IMR-90 (cell line): ENCODE measurements at regions not wholly inside any gene's neighbourhood (a gene's known extent, or its start where the extent isn't known, plus 50 kb on each side); places are given as distances from the start of the nearest gene placed in this dataset.

Source experiments
- ATAC-seq: fragments of 200-7000 bp; cut with Tn5 transposase; 2 replicates; pipeline ENCODE4 v1.9.1; 2020; ENCODE audit warnings: low read depth, mild to moderate bottlenecking, moderate library complexity
- BruUV-seq: library from RNA; stranded (reverse); fragments of 400-500 nt; replicated peaks from 2 replicates; lab custom pipeline; 2021; lab: Mats Ljungman, UMichigan
- CTCF ChIA-PET: fragments of 300-600 bp; formaldehyde crosslinking; extraction: SDS; loops from one replicate; lab custom pipeline; 2021; ENCODE audit warnings: antibody characterized with exemption; lab: Yijun Ruan, JAX
- POLR2A ChIA-PET: fragments of 300-600 bp; sonication (Branson Sonifier 250); formaldehyde crosslinking; loops from one replicate; lab custom pipeline; 2022; ENCODE audit warnings: antibody characterized with exemption; ENCODE audit not compliant: unreplicated experiment; lab: Charles Lee
- DNase-seq: peaks from one replicate; pipeline ENCODE4 v3.0.0; 2013
- H2AFZ ChIP-seq: replicated peaks from 2 replicates; pipeline ENCODE3; 2013; ENCODE audit warnings: low read length, mild to moderate bottlenecking; ENCODE audit not compliant: poor library complexity
- H2AK5ac ChIP-seq: 2 replicates; pipeline ENCODE4 v1.6.1; 2013; ENCODE audit warnings: low read depth, low read length, inconsistent platforms
- H2AK9ac ChIP-seq: replicated peaks from 2 replicates; pipeline ENCODE3; 2013; ENCODE audit warnings: mild to moderate bottlenecking, low read depth, low read length, moderate library complexity; ENCODE audit not compliant: poor library complexity
- H2BK120ac ChIP-seq: 2 replicates; pipeline ENCODE4 v1.6.1; 2013; ENCODE audit warnings: low read depth, low read length, inconsistent platforms
- H2BK15ac ChIP-seq: 3 replicates; pipeline ENCODE4 v1.6.1; 2013; ENCODE audit warnings: low read depth, low read length, inconsistent platforms
- H2BK20ac ChIP-seq: 2 replicates; pipeline ENCODE4 v1.6.1; 2013; ENCODE audit warnings: low read depth, mild to moderate bottlenecking, inconsistent platforms, low read length, moderate library complexity
- H2BK5ac ChIP-seq: 2 replicates; pipeline ENCODE4 v1.6.1; 2013; ENCODE audit warnings: mild to moderate bottlenecking, low read depth, low read length, inconsistent platforms; ENCODE audit not compliant: poor library complexity, severe bottlenecking
- H3K14ac ChIP-seq: replicated peaks from 2 replicates; pipeline ENCODE4 v1.6.1; 2013; ENCODE audit warnings: low read depth, low read length, inconsistent platforms
- H3K18ac ChIP-seq: 2 replicates; pipeline ENCODE4 v1.6.1; 2013; ENCODE audit warnings: low read depth, low read length, control low read depth
- H3K23ac ChIP-seq: 2 replicates; pipeline ENCODE4 v1.6.1; 2013; ENCODE audit warnings: low read depth, low read length, inconsistent platforms
- H3K27ac ChIP-seq: 2 replicates; pipeline ENCODE4 v1.5.1; 2013; ENCODE audit warnings: mild to moderate bottlenecking, control low read depth, low read length; ENCODE audit not compliant: insufficient read depth
- H3K27me3 ChIP-seq: 2 replicates; pipeline ENCODE4 v1.6.1; 2013; ENCODE audit warnings: low read length; ENCODE audit not compliant: control insufficient read depth, insufficient read depth
- H3K36me3 ChIP-seq: 2 replicates; pipeline ENCODE4 v1.6.1; 2013; ENCODE audit warnings: low read length, mixed read lengths; ENCODE audit not compliant: control insufficient read depth, insufficient read depth
- H3K4ac ChIP-seq: 2 replicates; pipeline ENCODE4 v1.6.1; 2013; ENCODE audit warnings: low read depth, low read length, inconsistent platforms
- H3K4me1 ChIP-seq: 2 replicates; pipeline ENCODE4 v1.6.1; 2013; ENCODE audit warnings: low read length, mixed read lengths; ENCODE audit not compliant: control insufficient read depth, insufficient read depth
- H3K4me2 ChIP-seq: 2 replicates; pipeline ENCODE4 v1.6.1; 2013; ENCODE audit warnings: low read depth, mild to moderate bottlenecking, control low read depth, low read length, moderate library complexity
- H3K4me3 ChIP-seq: 2 replicates; pipeline ENCODE4 v1.5.1; 2013; ENCODE audit warnings: low read depth, mild to moderate bottlenecking, control low read depth, low read length, moderate library complexity; ENCODE audit not compliant: insufficient read depth
- H3K56ac ChIP-seq: 2 replicates; pipeline ENCODE4 v1.6.1; 2013; ENCODE audit warnings: low read length, inconsistent platforms; ENCODE audit not compliant: insufficient read depth; ENCODE audit errors: extremely low read depth
- H3K79me1 ChIP-seq, 2 experiments: 2 replicates each; pipeline ENCODE4 v1.6.1; 2013; ENCODE audit warnings: low read length in 2 of 2, inconsistent platforms in 1 of 2, low read depth in 1 of 2
- H3K9ac ChIP-seq: 2 replicates; pipeline ENCODE4 v1.6.1; 2013; ENCODE audit warnings: low read depth, low read length, control low read depth
- H3K9me1 ChIP-seq: 2 replicates; pipeline ENCODE4 v1.6.1; 2013; ENCODE audit warnings: low read length, inconsistent platforms; ENCODE audit not compliant: insufficient read depth
- H3K9me3 ChIP-seq: 2 replicates; pipeline ENCODE4 v1.6.1; 2013; ENCODE audit warnings: low read length; ENCODE audit not compliant: control insufficient read depth, insufficient read depth
- H4K20me1 ChIP-seq: 2 replicates; pipeline ENCODE4 v1.6.1; 2013; ENCODE audit warnings: low read length, inconsistent platforms; ENCODE audit not compliant: insufficient read depth
- H4K5ac ChIP-seq: 2 replicates; pipeline ENCODE4 v1.6.1; 2013; ENCODE audit warnings: mild to moderate bottlenecking, low read depth, low read length, control low read depth
- H4K8ac ChIP-seq, 2 experiments: 2 replicates each; pipeline ENCODE4 v1.6.1; 2013; ENCODE audit warnings: low read depth in 2 of 2, low read length in 2 of 2, control low read depth in 1 of 2, inconsistent platforms in 1 of 2
- H4K91ac ChIP-seq: 2 replicates; pipeline ENCODE4 v1.6.1; 2013; ENCODE audit warnings: low read depth, low read length, inconsistent platforms; ENCODE audit not compliant: insufficient read depth
- BHLHE40 ChIP-seq: fragments of 150-350 bp; IDR thresholded peaks from 2 replicates; pipeline ENCODE4 v1.6.1; 2016; ENCODE audit warnings: mild to moderate bottlenecking, low read depth, low read length
- CHD1 ChIP-seq: IDR thresholded peaks from 2 replicates; pipeline ENCODE4 v1.6.1; 2012; ENCODE audit warnings: low read depth, low read length, improper control_type of control experiment
- MAFK ChIP-seq: IDR thresholded peaks from 2 replicates; pipeline ENCODE4 v1.6.1; 2012; ENCODE audit warnings: low read depth, low read length, improper control_type of control experiment
- MXI1 ChIP-seq: IDR thresholded peaks from 2 replicates; pipeline ENCODE4 v1.6.1; 2012; ENCODE audit warnings: low read depth, mild to moderate bottlenecking, low read length, moderate library complexity, borderline replicate concordance
- NFE2L2 ChIP-seq: fragments of 150-350 bp; IDR thresholded peaks from 2 replicates; pipeline ENCODE4 v1.6.1; 2016; ENCODE audit warnings: low read depth, mild to moderate bottlenecking, low read length
- RCOR1 ChIP-seq: IDR thresholded peaks from 2 replicates; pipeline ENCODE4 v1.6.1; 2012; ENCODE audit warnings: mild to moderate bottlenecking, low read length, improper control_type of control experiment; ENCODE audit not compliant: insufficient replicate concordance
- WGBS, 2 experiments: methylation state at CpG; one replicate each; pipeline versions ENCODE4 v1.1.5 to v1.1.7; 2013; ENCODE audit warnings: missing lambda C conversion rate in 2 of 2; ENCODE audit not compliant: insufficient read length in 1 of 2; ENCODE audit errors: extremely low coverage in 2 of 2; 5-methylcytosine and 5-hydroxymethylcytosine counted together
- dilution Hi-C: fragments of 300-500 bp; cut with HindIII; formaldehyde crosslinking; loops from one replicate; pipeline ENCODE4 v1.14.3; 2018; ENCODE audit warnings: low sequenced_read_pairs; ENCODE audit not compliant: unreplicated experiment
- in situ Hi-C: fragments of 300-500 bp; cut with MboI; formaldehyde crosslinking; loops from 3 replicates; pipeline ENCODE4 v1.14.3; 2019; ENCODE audit warnings: low sequenced_read_pairs, inconsistent platforms, mixed read lengths
- intact Hi-C: fragments of 100-400 bp; cut with micrococcal nuclease; formaldehyde crosslinking; loops from 2 replicates; pipeline ENCODE4 v1.10.0; 2022
- TF ChIP-seq, protein P1 (sequence below): fragments of 150-350 bp; IDR thresholded peaks from 2 replicates; pipeline ENCODE4 v1.6.1; 2016; ENCODE audit warnings: low read depth, mild to moderate bottlenecking, low read length, moderate library complexity, borderline replicate concordance

DNA sequence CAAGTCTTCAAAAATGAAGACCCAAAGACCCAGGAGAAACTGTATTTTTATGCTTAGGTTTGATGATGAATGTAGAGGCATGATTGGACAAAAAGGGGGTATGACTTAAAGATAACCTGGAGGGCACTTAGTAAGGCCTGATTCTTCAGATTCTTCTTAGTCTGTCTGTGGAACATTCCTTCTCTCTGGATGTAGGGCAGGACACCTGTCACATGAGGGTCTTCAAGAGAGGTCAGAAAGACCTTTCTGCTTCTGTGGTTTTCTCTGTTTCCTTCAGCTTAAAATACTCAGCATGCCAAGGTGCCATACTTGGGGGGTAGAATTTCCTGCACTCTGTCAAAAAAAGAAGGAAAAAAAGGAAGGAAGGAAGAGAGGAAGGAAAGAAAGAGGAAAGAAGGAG lies 78.1 kb downstream of the BLID start (continued):
- TF ChIP-seq RCOR1, result no peak
- TF ChIP-seq NFE2L2, result no peak
- no peak for TF ChIP-seq MAFK
- no peak for TF ChIP-seq BHLHE40

DNA sequence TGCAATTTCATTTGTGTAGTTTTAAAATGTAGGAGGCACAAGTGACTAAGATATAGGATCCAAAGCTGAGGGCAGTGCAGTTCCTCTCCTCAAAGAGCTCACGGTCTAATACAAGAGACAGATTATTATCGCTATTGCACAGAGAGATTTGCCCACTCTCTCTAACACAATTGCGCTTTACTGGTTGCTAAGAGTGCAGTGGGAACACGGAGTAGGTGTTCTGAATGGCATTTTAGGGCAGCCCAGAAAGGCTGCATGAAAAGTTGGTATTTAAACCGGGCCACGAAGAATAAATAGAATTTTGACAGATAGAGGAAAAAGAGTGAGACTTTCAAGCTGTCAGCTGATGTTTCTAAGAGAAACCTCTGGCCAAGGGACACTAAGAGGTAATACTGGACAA lies 79.5 kb downstream of the BLID start:
- in situ Hi-C loops (loop anchor here (10.0 kb wide), 1 partner anchor 372 kb away; no protein-coding TSS in a partner anchor), dilution Hi-C loops (no loop called here), intact Hi-C loops (loop anchor here (5.0 to 10.0 kb wide), 2 partner anchors 51 to 168 kb away; no protein-coding TSS in a partner anchor)
- H2BK15ac ChIP-seq, result peak overlapping the region; percentile 72
- ATAC-seq (no peak), DNase-seq (no peak)
- H3K9me1 ChIP-seq, result peaks cover 8% of the 10 kb centered on the region; the same call in 1 of the 2 replicates
- peak overlapping the region; percentile 84 for H3K18ac ChIP-seq
- no peak overlapping the region; the same call in 1 of the 2 replicates for H3K9ac ChIP-seq
- H2BK20ac ChIP-seq, result peak overlapping the region; percentile 96
- TF ChIP-seq MXI1, result no peak
- TF ChIP-seq, protein P1, sequence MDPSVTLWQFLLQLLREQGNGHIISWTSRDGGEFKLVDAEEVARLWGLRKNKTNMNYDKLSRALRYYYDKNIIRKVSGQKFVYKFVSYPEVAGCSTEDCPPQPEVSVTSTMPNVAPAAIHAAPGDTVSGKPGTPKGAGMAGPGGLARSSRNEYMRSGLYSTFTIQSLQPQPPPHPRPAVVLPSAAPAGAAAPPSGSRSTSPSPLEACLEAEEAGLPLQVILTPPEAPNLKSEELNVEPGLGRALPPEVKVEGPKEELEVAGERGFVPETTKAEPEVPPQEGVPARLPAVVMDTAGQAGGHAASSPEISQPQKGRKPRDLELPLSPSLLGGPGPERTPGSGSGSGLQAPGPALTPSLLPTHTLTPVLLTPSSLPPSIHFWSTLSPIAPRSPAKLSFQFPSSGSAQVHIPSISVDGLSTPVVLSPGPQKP, result no peak
- TF ChIP-seq CHD1, result no peak
- TF ChIP-seq BHLHE40, result no peak
- peak overlapping the region; percentile 23; the same call in 1 of the 2 replicates for H3K27ac ChIP-seq
- BruUV-seq, result no TSS peak
- H3K4me1 ChIP-seq, result peaks cover 23% of the 10 kb centered on the region
- peak overlapping the region; percentile 92 for H2AK5ac ChIP-seq
- H2BK120ac ChIP-seq, result peak overlapping the region; percentile 93
- H3K79me1 ChIP-seq, result peaks cover 9 to 28% of the 10 kb centered on the region in 2 experiments
- H3K23ac ChIP-seq, result peak overlapping the region; percentile 89
- CTCF ChIA-PET, result no interaction called here
- peak overlapping the region; percentile 89 for H4K91ac ChIP-seq
- no peak overlapping the region for H3K4me2 ChIP-seq
- H3K4me3 ChIP-seq, result no peak overlapping the region
- POLR2A ChIA-PET, result no interaction called here
- H3K27me3 ChIP-seq, result no peaks in the 10 kb centered on the region
- H2AK9ac ChIP-seq, result peak overlapping the region; percentile 35
- peak overlapping the region; percentile 61 for H2BK5ac ChIP-seq
- no peak overlapping the region for H2AFZ ChIP-seq
- peaks cover 7% of the 10 kb centered on the region for H3K36me3 ChIP-seq
- peak overlapping the region; percentile 61 to 70 for H4K8ac ChIP-seq
- peak overlapping the region; percentile 21; the same call in 1 of the 2 replicates for H3K56ac ChIP-seq
- H3K14ac ChIP-seq, result peak overlapping the region; percentile 65
- 74% methylated on average over 2 of the region's 6 CpGs; no CpG with 5 or more reads in 1 of the 2 experiments for whole genome bisulfite sequencing, 2 experiments
- peak overlapping the region; percentile 95; the same call in 1 of the 2 replicates for H4K5ac ChIP-seq
- H4K20me1 ChIP-seq, result no peaks in the 10 kb centered on the region
- H3K4ac ChIP-seq, result peak overlapping the region; percentile 92
- H3K9me3 ChIP-seq, result no peaks in the 10 kb centered on the region
